ENCODE measurements at regions not wholly inside any gene's neighbourhood (a gene's known extent, or its start where the extent isn't known, plus 50 kb on each side); places are given as distances from the start of the nearest gene placed in this dataset.

DNA sequence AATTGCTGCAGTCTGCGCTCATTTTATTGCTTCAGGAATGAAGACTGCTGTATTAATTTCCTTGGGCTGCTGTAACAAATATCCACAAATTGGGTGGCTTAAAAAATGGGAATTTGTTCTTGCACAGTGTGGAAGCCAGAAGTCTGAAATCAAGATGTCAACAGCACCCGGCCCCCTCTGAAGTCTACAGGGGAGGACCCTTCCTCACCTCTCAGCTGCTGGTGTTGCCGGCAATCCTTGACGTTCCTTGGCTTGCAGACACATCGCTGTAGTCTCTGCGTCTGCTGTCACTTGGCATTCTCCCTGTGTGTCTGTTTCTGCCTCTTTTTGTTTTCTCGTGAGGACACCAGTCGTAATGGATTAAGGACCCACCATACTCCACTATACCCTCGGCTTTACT lies 166.2 kb downstream of the PTPN20 start:
- in situ Hi-C loops (cut with HindIII; ENCODE audit: low sequenced_read_pairs) = loop anchor here (5.0 to 10.0 kb wide), 2 partner anchors 117 to 165 kb away; no protein-coding TSS in a partner anchor

DNA sequence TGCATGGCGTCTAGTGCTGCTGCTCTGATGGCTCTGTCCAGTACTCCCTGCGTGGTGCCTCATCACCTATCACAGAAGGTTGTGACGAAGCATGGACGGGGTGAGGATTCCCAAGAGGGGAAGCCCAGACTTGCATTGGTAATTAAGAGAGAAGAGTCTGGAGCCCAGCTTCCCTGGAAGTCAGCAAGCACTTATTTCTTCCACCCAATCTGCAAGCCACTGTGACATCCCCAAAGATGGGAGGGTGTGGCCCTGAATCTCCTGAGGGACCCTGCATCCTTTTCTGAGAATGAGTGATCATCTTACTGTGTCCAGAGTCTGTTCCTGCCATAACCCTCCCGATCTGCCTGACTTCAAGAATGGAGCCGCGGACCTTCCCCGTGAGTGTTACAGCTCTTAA lies 166.7 kb downstream of the PTPN20 start:
- in situ Hi-C loops (cut with HindIII; ENCODE audit: low sequenced_read_pairs) = loop anchor here (5.0 to 10.0 kb wide), 2 partner anchors 117 to 164 kb away; no protein-coding TSS in a partner anchor

DNA sequence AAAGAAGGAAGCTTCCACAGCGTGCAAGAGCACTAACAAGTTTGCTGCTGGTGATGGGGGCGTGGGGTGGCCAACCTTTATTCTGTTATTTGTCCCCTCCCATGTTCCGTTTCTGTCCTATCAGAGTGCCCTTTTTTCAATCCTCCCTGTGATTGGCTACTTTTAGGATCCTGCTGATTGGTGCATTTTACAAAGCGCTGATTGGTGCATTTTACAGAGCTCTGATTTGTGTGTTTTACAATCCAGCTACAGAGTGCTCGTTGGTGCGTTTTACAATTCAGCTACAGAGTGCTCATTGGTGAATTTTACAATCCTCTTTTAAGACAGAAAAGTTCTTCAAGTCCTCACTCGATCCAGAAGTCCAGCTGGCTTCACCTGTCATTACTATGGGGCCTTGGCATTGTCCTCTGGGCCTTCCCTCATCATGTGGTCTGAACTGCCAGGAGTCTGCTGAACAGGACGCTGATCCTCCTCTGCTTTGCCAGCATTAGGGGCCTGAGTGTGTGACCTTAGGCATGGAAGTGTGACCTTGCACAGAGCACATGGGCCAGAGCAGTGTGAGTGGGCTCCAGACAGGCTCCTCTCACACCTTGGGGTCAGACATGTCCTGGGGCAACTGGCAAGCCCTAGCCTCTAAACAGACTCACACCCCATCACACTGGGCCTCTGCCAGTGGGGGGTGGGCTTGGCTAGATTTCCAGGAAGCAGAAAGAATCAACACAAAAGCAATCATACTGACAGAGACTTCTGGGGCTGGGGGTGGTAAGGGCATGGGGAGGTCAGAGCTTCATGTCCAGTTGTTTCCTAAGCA lies 167.4 kb downstream of the PTPN20 start:
- in situ Hi-C loops (cut with HindIII; ENCODE audit: low sequenced_read_pairs) = loop anchor here (5.0 to 10.0 kb wide), 2 partner anchors 116 to 164 kb away; no protein-coding TSS in a partner anchor

DNA sequence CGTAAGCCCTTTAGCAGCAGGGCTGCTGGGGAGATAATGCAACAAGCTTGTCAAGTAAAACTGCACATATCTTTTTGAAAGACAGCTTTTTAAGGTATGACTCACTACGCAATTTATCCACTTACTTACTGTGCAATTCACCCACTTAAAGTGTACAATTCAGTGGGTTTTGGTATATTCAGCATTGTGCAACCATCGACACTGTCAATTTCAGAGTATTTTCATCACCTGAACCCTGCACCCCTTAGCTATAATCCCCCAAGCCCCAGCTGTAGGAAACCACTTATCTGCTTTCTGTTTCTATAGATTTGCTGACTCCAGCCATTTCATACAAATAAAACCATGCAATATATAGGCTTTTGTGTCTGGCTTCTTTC lies 168.0 kb downstream of the PTPN20 start:
- in situ Hi-C loops (cut with HindIII; ENCODE audit: low sequenced_read_pairs) = loop anchor here (5.0 to 10.0 kb wide), 2 partner anchors 116 to 163 kb away; no protein-coding TSS in a partner anchor

DNA sequence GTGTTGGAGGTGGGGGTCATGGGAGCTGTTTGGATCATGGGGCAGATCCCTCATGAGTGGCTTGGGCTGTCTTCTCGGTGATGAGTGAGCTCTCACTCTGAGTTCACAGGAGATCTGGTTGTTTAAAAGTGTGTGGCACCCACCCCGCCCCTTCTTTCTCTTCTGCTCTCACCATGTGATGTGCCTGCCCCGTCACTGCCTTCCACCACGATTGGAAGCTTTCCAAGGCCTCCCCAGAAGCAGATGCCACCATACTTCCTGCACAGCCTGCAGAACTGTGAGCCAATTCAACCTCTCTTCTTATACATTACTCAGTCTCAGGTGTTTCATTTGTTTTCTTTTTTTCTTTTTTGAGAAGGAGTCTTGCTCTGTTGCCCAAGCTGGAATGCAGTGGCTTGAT lies 170.0 kb downstream of the PTPN20 start:
- in situ Hi-C loops (cut with HindIII; ENCODE audit: low sequenced_read_pairs) = no loop called here

- in situ Hi-C loops (cut with HindIII; ENCODE audit: low sequenced_read_pairs) = no loop called here
Observed at GRCh38 chr10:47082055-47082784, 171.0 kb downstream of the PTPN20 start.

DNA sequence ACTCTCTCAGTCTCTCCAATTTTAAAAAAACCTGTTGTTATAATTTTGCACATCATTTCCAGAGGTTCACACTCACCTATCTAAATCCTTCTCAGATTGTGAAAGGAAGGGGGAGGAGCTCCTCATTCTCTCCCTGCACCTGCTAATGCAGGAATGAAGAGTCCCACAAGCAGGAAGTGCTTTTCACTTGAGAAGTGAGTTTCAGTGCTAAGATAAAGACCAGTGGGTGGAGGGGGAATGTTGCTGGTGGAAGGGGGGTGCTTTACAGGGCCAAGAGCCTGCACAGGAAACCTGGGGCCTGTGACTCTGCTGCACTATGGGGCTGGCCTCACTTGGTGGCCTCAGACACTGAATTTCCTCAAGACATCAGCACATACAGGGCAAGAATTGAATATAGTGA lies 176.4 kb downstream of the PTPN20 start:
- in situ Hi-C loops (cut with HindIII; ENCODE audit: low sequenced_read_pairs) = no loop called here

GRCh38 chr10:47088656-47089354 lies 177.6 kb downstream of the PTPN20 start:
- in situ Hi-C loops (cut with HindIII; ENCODE audit: low sequenced_read_pairs) = no loop called here

- in situ Hi-C loops (cut with HindIII; ENCODE audit: low sequenced_read_pairs) = no loop called here
Observed at GRCh38 chr10:47090042-47090441, 178.8 kb downstream of the PTPN20 start.

- in situ Hi-C loops (cut with HindIII; ENCODE audit: low sequenced_read_pairs) = no loop called here
Observed at GRCh38 chr10:47090903-47091302, 179.7 kb downstream of the PTPN20 start.

DNA sequence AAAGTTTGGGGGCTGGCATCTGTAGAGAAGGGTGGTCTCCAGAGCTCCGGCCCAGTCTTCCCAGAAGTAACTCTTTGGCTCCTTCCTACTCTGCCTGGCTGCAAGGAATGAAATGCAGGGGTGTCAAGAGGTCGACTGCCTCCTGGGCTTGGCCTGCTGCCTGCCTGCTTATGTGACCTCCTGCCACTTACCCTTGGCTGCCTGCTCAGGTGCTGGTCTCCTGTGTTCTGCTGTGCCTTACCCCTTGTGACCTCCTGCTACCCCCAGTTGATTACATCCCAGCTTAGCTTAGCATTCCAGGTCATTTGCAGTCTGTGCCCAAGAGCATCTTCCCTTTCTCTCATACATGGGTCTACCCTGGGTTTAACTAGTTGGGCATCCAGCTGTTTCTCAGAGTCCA lies 180.2 kb downstream of the PTPN20 start:
- in situ Hi-C loops (cut with HindIII; ENCODE audit: low sequenced_read_pairs) = no loop called here

DNA sequence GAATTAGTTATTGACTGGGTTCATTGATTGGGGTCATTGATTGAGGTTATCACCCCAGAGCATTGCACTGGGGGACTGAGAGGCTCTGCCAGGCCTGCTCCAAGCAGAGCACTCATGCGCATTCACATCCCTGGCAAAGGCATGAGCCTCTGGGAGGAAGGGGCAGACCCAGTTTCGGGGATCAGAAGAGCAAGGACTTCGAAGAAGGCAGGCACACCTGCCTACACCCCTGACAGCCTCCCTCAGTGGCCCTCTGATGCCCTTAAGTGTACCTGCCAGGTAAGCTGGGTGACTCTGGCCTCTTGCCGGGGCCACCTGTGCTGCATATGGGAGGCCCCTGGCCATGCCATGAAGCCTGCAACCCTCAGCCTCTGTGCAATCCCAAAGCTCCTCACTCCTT lies 181.1 kb downstream of the PTPN20 start:
- in situ Hi-C loops (cut with HindIII; ENCODE audit: low sequenced_read_pairs) = no loop called here

- in situ Hi-C loops (cut with HindIII; ENCODE audit: low sequenced_read_pairs) = no loop called here
Observed at GRCh38 chr10:47092831-47093230, 181.6 kb downstream of the PTPN20 start.

GRCh38 chr10:47094126-47094525 lies 182.9 kb downstream of the PTPN20 start:
- in situ Hi-C loops (cut with HindIII; ENCODE audit: low sequenced_read_pairs) = no loop called here

DNA sequence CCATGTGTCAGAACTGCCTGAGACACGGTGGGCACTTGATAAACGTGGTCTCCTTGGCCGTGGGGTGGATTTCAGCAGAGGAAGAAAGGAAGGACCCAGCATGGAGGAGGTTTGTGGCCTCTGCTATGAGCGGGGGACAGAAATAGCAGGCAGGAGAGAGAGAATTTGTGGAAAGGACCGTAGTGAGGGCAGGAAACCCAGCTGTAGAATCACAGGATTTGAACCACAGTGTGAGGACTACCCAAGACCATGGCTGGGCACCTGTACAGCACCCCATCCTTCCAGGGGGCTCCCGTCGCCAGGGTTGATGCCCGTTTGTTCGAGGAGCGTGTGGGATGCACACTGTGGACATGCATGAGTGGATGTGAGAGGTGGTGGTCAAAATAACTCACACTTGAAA lies 183.4 kb downstream of the PTPN20 start:
- in situ Hi-C loops (cut with HindIII; ENCODE audit: low sequenced_read_pairs) = no loop called here

DNA sequence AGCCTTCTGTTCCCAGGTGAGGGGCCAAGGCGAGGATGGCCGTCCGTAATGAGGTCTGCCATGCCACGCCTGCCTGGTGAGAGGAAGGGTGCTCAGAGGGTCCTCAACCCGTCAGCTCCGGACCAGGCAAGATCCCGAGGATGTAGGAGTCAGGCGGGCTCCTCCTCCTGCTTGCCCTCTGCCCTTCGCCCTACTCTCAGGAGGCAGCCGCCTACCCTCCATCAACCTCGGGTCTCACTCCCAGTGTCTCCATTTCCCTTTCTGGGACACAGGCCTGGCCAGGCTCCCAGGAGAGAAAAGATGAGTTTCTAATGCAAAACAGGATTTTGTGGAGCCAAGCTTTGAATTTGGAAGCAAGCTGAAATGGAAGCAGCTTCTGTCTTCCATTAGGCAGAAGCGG lies 184.0 kb downstream of the PTPN20 start:
- in situ Hi-C loops (cut with HindIII; ENCODE audit: low sequenced_read_pairs) = no loop called here

DNA sequence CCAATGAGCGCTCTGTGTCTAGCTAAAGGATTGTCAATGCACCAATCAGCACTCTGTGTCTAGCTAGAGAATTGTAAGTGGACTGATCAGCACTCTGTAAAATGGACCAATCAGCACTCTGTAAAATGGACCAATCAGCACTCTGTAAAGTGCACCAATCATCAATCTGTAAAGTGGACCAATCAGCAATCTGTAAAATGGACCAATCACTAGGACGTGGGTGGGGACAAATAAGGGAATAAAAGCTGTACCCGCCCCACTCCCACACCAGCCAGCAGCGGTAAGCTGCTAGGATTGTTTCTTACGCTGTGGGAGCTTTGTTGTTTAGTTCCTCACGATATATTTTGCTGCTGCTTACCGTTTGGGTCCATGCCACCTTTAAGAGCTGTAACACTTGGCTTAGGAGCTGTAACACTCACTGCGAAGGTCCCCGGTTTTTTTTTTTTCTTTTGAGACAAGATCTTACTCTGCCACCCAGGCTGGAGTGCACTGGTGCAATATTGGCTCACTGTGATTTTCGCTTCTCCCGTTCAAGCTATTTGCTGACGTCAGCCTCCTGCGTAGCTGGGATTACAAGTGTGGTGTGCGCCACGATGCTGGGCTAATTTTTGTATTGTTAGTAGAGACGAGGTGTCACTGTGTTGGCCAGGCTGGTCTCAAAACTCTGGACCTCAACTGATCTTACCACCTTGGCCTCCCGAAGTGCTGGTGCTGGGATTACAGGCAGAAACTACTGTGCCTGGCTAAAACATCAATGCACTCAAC lies 184.8 kb downstream of the PTPN20 start:
- in situ Hi-C loops (cut with HindIII; ENCODE audit: low sequenced_read_pairs) = no loop called here

DNA sequence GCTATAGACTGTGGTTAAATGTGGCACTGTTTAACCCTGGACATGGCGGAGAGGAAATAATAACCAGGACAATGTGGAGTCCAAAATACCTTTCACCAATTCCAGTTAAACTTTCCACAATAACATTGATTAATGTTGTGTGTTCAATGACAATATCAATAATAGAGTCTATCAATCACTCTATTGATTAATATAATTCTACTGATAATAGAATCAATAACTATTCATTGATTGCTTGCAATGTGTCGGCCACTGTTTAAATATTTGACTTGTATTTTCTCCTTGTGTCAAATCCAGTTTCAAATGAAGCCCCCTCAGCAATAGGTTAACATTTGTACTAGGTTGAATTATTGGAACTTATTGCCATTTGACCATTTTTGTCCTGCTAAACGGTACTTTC lies 187.0 kb downstream of the PTPN20 start:
- in situ Hi-C loops (cut with HindIII; ENCODE audit: low sequenced_read_pairs) = no loop called here

DNA sequence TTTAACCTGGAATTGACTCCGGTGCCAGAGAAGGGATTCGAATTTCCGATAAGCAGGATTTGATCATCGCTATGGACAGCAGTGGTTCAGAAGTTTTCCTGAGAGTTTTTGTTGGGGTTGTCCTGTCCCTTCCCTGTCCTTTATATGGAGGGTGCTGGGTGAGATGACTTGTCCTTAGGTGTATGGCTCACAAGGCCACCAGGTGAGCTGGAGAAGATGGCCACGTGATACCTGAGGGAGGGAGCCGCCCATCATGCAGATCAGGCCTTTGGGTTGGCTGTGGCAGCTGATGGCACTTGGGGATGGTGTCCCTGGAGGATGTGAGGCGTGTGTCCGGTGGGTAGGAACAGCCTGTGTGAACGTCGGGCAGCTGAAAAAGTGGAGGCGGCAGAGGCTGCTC lies 187.7 kb downstream of the PTPN20 start:
- in situ Hi-C loops (cut with HindIII; ENCODE audit: low sequenced_read_pairs) = no loop called here

- in situ Hi-C loops (cut with HindIII; ENCODE audit: low sequenced_read_pairs) = no loop called here
Observed at GRCh38 chr10:47099474-47099873, 188.2 kb downstream of the PTPN20 start.

DNA sequence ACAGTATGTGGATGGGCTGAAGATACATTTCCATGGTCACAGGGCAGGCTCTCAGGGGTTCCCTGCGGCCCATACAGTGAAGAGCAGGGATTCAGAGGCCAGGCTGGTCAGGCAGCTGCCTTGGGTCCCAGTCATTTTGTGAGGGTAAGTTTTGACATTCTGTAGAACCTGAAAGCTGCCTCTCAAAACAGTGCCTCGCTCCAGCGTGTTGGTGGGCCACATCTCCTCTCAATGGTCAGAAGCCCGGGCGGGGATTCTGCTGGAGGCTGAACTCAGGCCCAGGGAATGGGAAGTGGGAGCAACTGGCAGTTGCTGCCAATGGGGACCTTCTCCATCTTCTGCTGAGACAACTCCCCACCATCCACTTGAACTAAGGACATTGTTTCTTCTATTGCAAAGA lies 190.0 kb downstream of the PTPN20 start:
- in situ Hi-C loops (cut with HindIII; ENCODE audit: low sequenced_read_pairs) = no loop called here

All from endothelial cell of hepatic sinusoid (primary cell).